ENCODE measurements at regions not wholly inside any gene's neighbourhood (a gene's known extent, or its start where the extent isn't known, plus 50 kb on each side); places are given as distances from the start of the nearest gene placed in this dataset.

GRCh38 chrX:57204306-57204705 is 67.1 kb upstream of the SPIN2A start:
- no peak for DNase-seq

- no peak for DNase-seq
Observed at GRCh38 chrX:57211906-57212305, 74.6 kb upstream of the FAAH2 start.

GRCh38 chrX:57227691-57228090 is 58.8 kb upstream of the FAAH2 start:
- DNase-seq: peak; percentile 1

GRCh38 chrX:57232658-57233360 is 53.7 kb upstream of the FAAH2 start:
- DNase-seq: no peak

All from NCI-H226 (cell line).